Neural cell (in vitro differentiated cells): ENCODE measurements at regions not wholly inside any gene's neighbourhood (a gene's known extent, or its start where the extent isn't known, plus 50 kb on each side); places are given as distances from the start of the nearest gene placed in this dataset.

Experiments used
- H2AFZ ChIP-seq: fragments of 200-600, 300-800 bp; sonication (generic), shearing (Covaris generic); 2 replicates; pipeline ENCODE4 v1.6.0; 2014; ENCODE audit warnings: low read depth, mild to moderate bottlenecking, antibody characterized with exemption, low read length, moderate library complexity
- H3F3A ChIP-seq: fragments of 200-600 bp; shearing (Covaris generic); 2 replicates; pipeline ENCODE4 v1.6.1; 2016; ENCODE audit warnings: mild to moderate bottlenecking, moderate library complexity, mixed read lengths, antibody characterized with exemption, low read length; ENCODE audit not compliant: insufficient read depth, poor library complexity, severe bottlenecking
- H3K27ac ChIP-seq: fragments of 200-600, 300-800 bp; sonication (generic), shearing (Covaris generic); 2 replicates; pipeline ENCODE4 v1.5.1; 2014; ENCODE audit warnings: mild to moderate bottlenecking, low read length, moderate library complexity
- H3K27me3 ChIP-seq: fragments of 300-800, 200-600 bp; sonication (generic), shearing (Covaris generic); 2 replicates; pipeline ENCODE4 v1.6.0; 2014; ENCODE audit warnings: mild to moderate bottlenecking, low read depth, low read length, moderate library complexity; ENCODE audit not compliant: insufficient read depth
- H3K36me3 ChIP-seq: fragments of 300-800, 200-600 bp; sonication (generic), shearing (Covaris generic); 2 replicates; pipeline ENCODE4 v1.5.1; 2014; ENCODE audit warnings: mild to moderate bottlenecking, antibody characterized with exemption, low read length, moderate library complexity; ENCODE audit not compliant: insufficient read depth
- H3K4me2 ChIP-seq: fragments of 300-800, 200-600 bp; sonication (generic), shearing (Covaris generic); 2 replicates; pipeline ENCODE4 v1.6.0; 2014; ENCODE audit warnings: mild to moderate bottlenecking, low read length
- H3K4me3 ChIP-seq: fragments of 300-800, 200-600 bp; sonication (generic), shearing (Covaris generic); 2 replicates; pipeline ENCODE4 v1.5.1; 2014; ENCODE audit warnings: mild to moderate bottlenecking, low read length, moderate library complexity
- H3K79me2 ChIP-seq: fragments of 200-600 bp; shearing (Covaris generic); replicated peaks from 2 replicates; pipeline ENCODE4 v1.6.0; 2014; ENCODE audit warnings: mild to moderate bottlenecking, low read length, moderate library complexity; ENCODE audit not compliant: insufficient read depth
- H3K9ac ChIP-seq: fragments of 300-800, 200-600 bp; sonication (generic), shearing (Covaris generic); 2 replicates; pipeline ENCODE4 v1.6.1; 2016; ENCODE audit warnings: mild to moderate bottlenecking, low read length, mixed read lengths
- H3K9me2 ChIP-seq: fragments of 200-600 bp; shearing (Covaris generic); 2 replicates; pipeline ENCODE4 v1.6.1; 2016; ENCODE audit warnings: mild to moderate bottlenecking, low read length, mixed read lengths; ENCODE audit not compliant: insufficient read depth
- H3K9me3 ChIP-seq: fragments of 200-600, 300-800 bp; sonication (generic), shearing (Covaris generic); 2 replicates; pipeline ENCODE4 v1.6.1; 2016; ENCODE audit warnings: mild to moderate bottlenecking, mixed run types, low read length, moderate library complexity, mixed read lengths
- H4K20me1 ChIP-seq: fragments of 200-600 bp; shearing (Covaris generic); 2 replicates; pipeline ENCODE4 v1.6.1; 2016; ENCODE audit warnings: mild to moderate bottlenecking, mixed run types; ENCODE audit not compliant: insufficient read depth
- CTCF ChIP-seq: fragments of 450-650 bp; IDR thresholded peaks from 2 replicates; pipeline ENCODE4 v1.5.1; 2014; ENCODE audit warnings: antibody characterized with exemption, mild to moderate bottlenecking, moderate library complexity; ENCODE audit not compliant: poor library complexity, severe bottlenecking
- EP300 ChIP-seq: fragments of 450-650 bp; conservative IDR thresholded peaks from 2 replicates; pipeline ENCODE4 v1.6.1; 2014; ENCODE audit warnings: antibody characterized with exemption, mild to moderate bottlenecking, moderate library complexity; ENCODE audit not compliant: poor library complexity, severe bottlenecking
- EZH2 ChIP-seq: fragments of 200-600, 300-800 bp; shearing (Covaris generic), sonication (generic); IDR thresholded peaks from 2 replicates; pipeline ENCODE4 v1.6.1; 2014; ENCODE audit warnings: antibody characterized with exemption, low read length, borderline replicate concordance, mild to moderate bottlenecking; ENCODE audit not compliant: insufficient read depth, poor library complexity, severe bottlenecking
- MXI1 ChIP-seq: fragments of 450-650 bp; conservative IDR thresholded peaks from 2 replicates; pipeline ENCODE4 v1.6.1; 2014; ENCODE audit warnings: antibody characterized with exemption, mild to moderate bottlenecking; ENCODE audit not compliant: poor library complexity, severe bottlenecking
- POLR2AphosphoS5 ChIP-seq: IDR thresholded peaks from 2 replicates; pipeline ENCODE4 v1.6.1; 2012
- RAD21 ChIP-seq: fragments of 450-650 bp; conservative IDR thresholded peaks from 2 replicates; pipeline ENCODE4 v1.6.1; 2014; ENCODE audit warnings: antibody characterized with exemption, mild to moderate bottlenecking, moderate library complexity
- REST ChIP-seq: IDR thresholded peaks from 2 replicates; pipeline ENCODE4 v1.6.1; 2012; ENCODE audit warnings: borderline replicate concordance
- SMC3 ChIP-seq: fragments of 450-650 bp; conservative IDR thresholded peaks from 2 replicates; pipeline ENCODE4 v1.6.1; 2014; ENCODE audit warnings: antibody characterized with exemption, mild to moderate bottlenecking, moderate library complexity; ENCODE audit not compliant: poor library complexity
- TAF1 ChIP-seq: IDR thresholded peaks from 2 replicates; pipeline ENCODE4 v1.6.1; 2012; ENCODE audit warnings: low read depth

GRCh38 chr1:239879321-239880170, 212.1 kb upstream of the FMN2 start:
- Histone ChIP-seq H3K9ac (no peak overlapping the region), H3K27me3 (no peaks in the 10 kb centered on the region), H3K9me3 (no peaks in the 10 kb centered on the region), H2AFZ (no peak overlapping the region), H3K36me3 (no peaks in the 10 kb centered on the region), H3K27ac (no peak overlapping the region), H3K79me2 (no peaks in the 10 kb centered on the region), H3F3A (no peaks in the 10 kb centered on the region), H3K4me3 (no peak overlapping the region), H4K20me1 (no peaks in the 10 kb centered on the region), H3K9me2 (no peaks in the 10 kb centered on the region), H3K4me2 (no peak overlapping the region)
- TF ChIP-seq EP300 (peak; percentile 17), SMC3 (no peak)

GRCh38 chr1:239882967-239883366, 208.7 kb upstream of the FMN2 start:
- Histone ChIP-seq H3K4me2 (no peak overlapping the region), H3K27me3 (no peaks in the 10 kb centered on the region), H3K9ac (no peak overlapping the region), H3K9me3 (no peaks in the 10 kb centered on the region), H3K27ac (no peak overlapping the region), H4K20me1 (no peaks in the 10 kb centered on the region), H3K36me3 (no peaks in the 10 kb centered on the region), H3K4me3 (no peak overlapping the region), H3K79me2 (no peaks in the 10 kb centered on the region), H2AFZ (no peak overlapping the region), H3F3A (no peaks in the 10 kb centered on the region), H3K9me2 (no peaks in the 10 kb centered on the region)
- TF ChIP-seq REST = no peak

GRCh38 chr1:239884796-239885195, 206.9 kb upstream of the FMN2 start:
- no peaks in the 10 kb centered on the region for H4K20me1 ChIP-seq
- H3K79me2 ChIP-seq = no peaks in the 10 kb centered on the region
- no peaks in the 10 kb centered on the region for H3K36me3 ChIP-seq
- TF ChIP-seq POLR2AphosphoS5 (no peak), RAD21 (no peak), EZH2 (no peak), CTCF (no peak), TAF1 (no peak), EP300 (no peak), MXI1 (no peak), SMC3 (no peak), REST (no peak)
- no peak overlapping the region for H2AFZ ChIP-seq
- H3K9me3 ChIP-seq = no peaks in the 10 kb centered on the region
- H3K9ac ChIP-seq = no peak overlapping the region
- no peaks in the 10 kb centered on the region for H3F3A ChIP-seq
- H3K4me3 ChIP-seq = no peak overlapping the region
- no peaks in the 10 kb centered on the region for H3K27me3 ChIP-seq
- H3K4me2 ChIP-seq = no peak overlapping the region
- no peak overlapping the region for H3K27ac ChIP-seq
- H3K9me2 ChIP-seq = no peaks in the 10 kb centered on the region
